ENCODE measurements at regions not wholly inside any gene's neighbourhood (a gene's known extent, or its start where the extent isn't known, plus 50 kb on each side); places are given as distances from the start of the nearest gene placed in this dataset.
"Not testable (repeated sequence)": the region's sequence is repeated elsewhere in the genome, so short reads cannot be mapped to it uniquely, and the experiment has no call there.

GRCh38 chr4:43587758-43588157 lies 695.2 kb downstream of the GRXCR1 start:
- no peak for DNase-seq (ENCODE audit: extremely low read depth, low read depth)

GRCh38 chr4:43607400-43607799 lies 714.9 kb downstream of the GRXCR1 start:
- DNase-seq (ENCODE audit: extremely low read depth, low read depth), result no peak

GRCh38 chr4:43607827-43608461 lies 715.4 kb downstream of the GRXCR1 start:
- DNase-seq (ENCODE audit: extremely low read depth, low read depth), result no peak

- no peak for DNase-seq (ENCODE audit: extremely low read depth, low read depth)
Measured at GRCh38 chr4:43619219-43619618, 726.7 kb downstream of the GRXCR1 start.

- DNase-seq (ENCODE audit: extremely low read depth, low read depth), result not testable (repeated sequence)
Measured at GRCh38 chr4:43637893-43638292, 745.4 kb downstream of the GRXCR1 start.

GRCh38 chr4:43651991-43652390 lies 759.5 kb downstream of the GRXCR1 start:
- no peak for DNase-seq (ENCODE audit: extremely low read depth, low read depth)

- not testable (repeated sequence) for DNase-seq (ENCODE audit: extremely low read depth, low read depth)
Measured at GRCh38 chr4:43659547-43659946, 767.0 kb downstream of the GRXCR1 start.

- DNase-seq (ENCODE audit: extremely low read depth, low read depth), result not testable (repeated sequence)
Measured at GRCh38 chr4:43672265-43672885, 776.2 kb downstream of the KCTD8 start.

GRCh38 chr4:43680421-43680820 lies 768.2 kb downstream of the KCTD8 start:
- no peak for DNase-seq (ENCODE audit: extremely low read depth, low read depth)

GRCh38 chr4:43682551-43682950 lies 766.1 kb downstream of the KCTD8 start:
- no peak for DNase-seq (ENCODE audit: extremely low read depth, low read depth)

GRCh38 chr4:43690116-43690515 lies 758.5 kb downstream of the KCTD8 start:
- DNase-seq (ENCODE audit: extremely low read depth, low read depth), result no peak

GRCh38 chr4:43693876-43694275 lies 754.7 kb downstream of the KCTD8 start:
- no peak for DNase-seq (ENCODE audit: extremely low read depth, low read depth)

- DNase-seq (ENCODE audit: extremely low read depth, low read depth), result no peak
Measured at GRCh38 chr4:43709443-43709842, 739.2 kb downstream of the KCTD8 start.

- no peak for DNase-seq (ENCODE audit: extremely low read depth, low read depth)
Measured at GRCh38 chr4:43716721-43717395, 731.8 kb downstream of the KCTD8 start.

GRCh38 chr4:43718369-43718768 lies 730.2 kb downstream of the KCTD8 start:
- DNase-seq (ENCODE audit: extremely low read depth, low read depth), result no peak

- DNase-seq (ENCODE audit: extremely low read depth, low read depth), result no peak
Measured at GRCh38 chr4:43732829-43733426, 715.7 kb downstream of the KCTD8 start.

GRCh38 chr4:43742083-43742482 lies 706.5 kb downstream of the KCTD8 start:
- DNase-seq (ENCODE audit: extremely low read depth, low read depth), result no peak

- no peak for DNase-seq (ENCODE audit: extremely low read depth, low read depth)
Measured at GRCh38 chr4:43754566-43754965, 694.0 kb downstream of the KCTD8 start.

GRCh38 chr4:43757147-43757546 lies 691.5 kb downstream of the KCTD8 start:
- DNase-seq (ENCODE audit: extremely low read depth, low read depth), result no peak

- no peak for DNase-seq (ENCODE audit: extremely low read depth, low read depth)
Measured at GRCh38 chr4:43758836-43759235, 689.8 kb downstream of the KCTD8 start.

- no peak for DNase-seq (ENCODE audit: extremely low read depth, low read depth)
Measured at GRCh38 chr4:43763029-43763610, 685.5 kb downstream of the KCTD8 start.

Measured in NCI-H460 (cell line).